SKM-1 (cell line): ENCODE measurements at regions not wholly inside any gene's neighbourhood (a gene's known extent, or its start where the extent isn't known, plus 50 kb on each side); places are given as distances from the start of the nearest gene placed in this dataset.

Experiments
- DNase-seq: peaks from one replicate; lab custom pipeline; 2025; ENCODE audit not compliant: unreplicated experiment; lab: John Stamatoyannopoulos, UW

GRCh38 chr16:79912592-79913310 is 312.2 kb upstream of the MAF start:
- DNase-seq = no peak

GRCh38 chr16:79911660-79912059 is 311.1 kb upstream of the MAF start:
- DNase-seq = no peak

- DNase-seq = no peak
Measured at GRCh38 chr16:79909571-79909970, 309.0 kb upstream of the MAF start.

GRCh38 chr16:79903471-79903870 is 302.9 kb upstream of the MAF start:
- DNase-seq = no peak

- DNase-seq = no peak
Measured at GRCh38 chr16:79902351-79902750, 301.8 kb upstream of the MAF start.

- DNase-seq = no peak
Measured at GRCh38 chr16:79901522-79901921, 301.0 kb upstream of the MAF start.

GRCh38 chr16:79899716-79900115 is 299.2 kb upstream of the MAF start:
- no peak for DNase-seq

GRCh38 chr16:79899316-79899715 is 298.8 kb upstream of the MAF start:
- DNase-seq = no peak

- no peak for DNase-seq
Measured at GRCh38 chr16:79898703-79899102, 298.2 kb upstream of the MAF start.

GRCh38 chr16:79897453-79898146 is 297.1 kb upstream of the MAF start:
- no peak for DNase-seq

GRCh38 chr16:79897104-79897452 is 296.5 kb upstream of the MAF start:
- DNase-seq = no peak

- DNase-seq = no peak
Measured at GRCh38 chr16:79895917-79896203, 295.3 kb upstream of the MAF start.

- DNase-seq = no peak
Measured at GRCh38 chr16:79895053-79895916, 294.7 kb upstream of the MAF start.

- no peak for DNase-seq
Measured at GRCh38 chr16:79893445-79893844, 292.9 kb upstream of the MAF start.

GRCh38 chr16:79892278-79892677 is 291.7 kb upstream of the MAF start:
- DNase-seq = no peak

- DNase-seq = no peak
Measured at GRCh38 chr16:79891458-79891857, 290.9 kb upstream of the MAF start.

- DNase-seq = no peak
Measured at GRCh38 chr16:79887541-79888540, 287.3 kb upstream of the MAF start.

- DNase-seq = no peak
Measured at GRCh38 chr16:79885320-79885719, 284.8 kb upstream of the MAF start.

GRCh38 chr16:79883494-79883893 is 283.0 kb upstream of the MAF start:
- DNase-seq = no peak

- DNase-seq = no peak
Measured at GRCh38 chr16:79882340-79883005, 281.9 kb upstream of the MAF start.
